HPDE6-E6E7 (cell line): ENCODE measurements at regions not wholly inside any gene's neighbourhood (a gene's known extent, or its start where the extent isn't known, plus 50 kb on each side); places are given as distances from the start of the nearest gene placed in this dataset.

Source experiments
- DNase-seq: peaks from one replicate; pipeline ENCODE4 v3.0.0; 2011; ENCODE audit warnings: missing footprints; ENCODE audit errors: extremely low spot score

DNA sequence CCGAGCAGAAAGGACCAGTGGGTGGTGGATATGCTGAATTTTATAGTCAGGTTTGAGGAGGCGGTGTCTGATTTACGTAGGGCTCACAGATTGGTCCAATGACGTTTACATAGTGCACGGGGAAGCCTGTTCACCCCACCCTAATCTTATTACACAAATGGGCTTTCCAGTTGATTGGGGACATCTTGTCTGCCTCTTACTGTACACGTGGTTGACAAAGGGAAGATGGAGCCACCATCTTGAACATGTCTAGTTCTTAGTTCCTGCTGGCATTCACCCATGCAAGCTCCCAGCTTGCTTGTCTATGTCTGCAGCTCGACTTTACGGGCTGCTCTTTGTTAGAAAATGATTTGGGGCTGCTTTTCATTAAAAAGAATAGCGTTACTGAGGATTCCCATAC, 332.0 kb upstream of the SLCO3A1 start:
- DNase-seq: no peak

DNA sequence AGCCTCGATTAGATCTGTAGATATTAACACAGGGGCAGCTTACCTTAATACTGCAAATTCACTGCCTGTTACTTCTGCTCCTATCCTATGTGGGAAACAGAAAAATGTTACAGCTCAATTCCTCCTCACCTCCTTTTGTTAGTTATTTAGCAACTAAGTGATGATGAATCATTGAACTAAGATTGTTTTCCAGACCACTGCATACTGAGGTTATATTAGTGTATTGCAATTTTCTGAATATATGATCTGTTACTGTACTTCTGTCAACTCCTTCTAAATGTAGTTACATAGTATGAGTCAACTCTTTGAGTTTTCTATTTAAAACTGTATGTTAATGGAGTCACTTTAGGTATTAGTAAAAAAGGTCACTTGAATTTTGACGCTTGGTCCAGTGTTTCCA, 331.5 kb upstream of the SLCO3A1 start:
- no peak for DNase-seq

DNA sequence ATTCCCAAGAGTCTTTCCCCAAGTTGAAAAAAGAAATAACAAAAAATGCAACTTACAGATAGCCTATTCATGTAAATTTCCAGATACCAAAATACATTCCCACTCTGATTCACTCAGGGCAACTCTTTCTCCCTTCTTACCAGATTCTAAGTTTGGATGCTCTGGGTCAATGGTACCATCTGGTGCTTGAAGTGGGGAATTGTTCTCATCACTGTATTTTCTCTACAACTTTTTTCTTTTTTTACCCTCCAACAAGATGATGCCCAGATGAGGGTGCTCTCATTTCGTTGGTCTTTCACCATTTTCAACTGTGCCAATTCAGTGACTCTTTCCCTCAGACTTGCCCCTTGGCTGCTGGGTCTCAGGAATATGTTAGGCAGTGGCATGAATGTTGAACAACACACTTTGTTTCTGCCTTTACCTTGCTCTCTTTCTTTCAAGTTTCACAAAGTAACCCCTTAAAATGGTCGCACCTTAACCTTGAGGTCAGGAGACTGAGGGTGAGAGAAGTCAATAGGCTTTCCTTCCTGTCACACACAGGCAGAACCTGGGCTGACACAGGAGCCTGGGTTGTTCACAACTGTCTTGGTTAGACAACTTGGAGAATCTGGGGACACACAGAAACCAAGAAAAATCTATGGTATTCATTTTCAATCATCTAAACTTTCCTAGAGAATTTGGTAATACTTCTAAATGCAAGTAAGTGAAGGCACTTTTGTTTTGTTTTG, 330.7 kb upstream of the SLCO3A1 start:
- no peak for DNase-seq

- no peak for DNase-seq
Measured at GRCh38 chr15:91523596-91523995, 329.9 kb upstream of the SLCO3A1 start.

DNA sequence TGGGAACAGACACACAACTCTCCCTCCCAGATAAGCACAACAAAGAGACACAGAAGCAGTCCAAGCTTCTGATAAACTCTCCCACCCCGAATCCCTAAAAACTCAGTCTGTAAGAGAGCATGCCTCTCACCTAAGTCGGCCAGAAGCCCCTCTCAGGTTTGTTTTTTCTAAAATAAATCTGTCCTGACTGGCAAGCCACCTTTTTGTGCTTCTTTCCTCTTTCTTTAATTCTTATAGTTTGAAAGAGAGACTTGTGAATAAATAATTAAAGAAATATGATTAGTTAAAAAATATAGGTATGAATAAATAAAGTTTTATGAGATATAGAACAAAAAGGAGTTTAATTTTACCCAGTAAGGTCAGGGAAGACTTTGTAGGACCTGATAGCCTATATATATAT, 329.0 kb upstream of the SLCO3A1 start:
- no peak for DNase-seq

DNA sequence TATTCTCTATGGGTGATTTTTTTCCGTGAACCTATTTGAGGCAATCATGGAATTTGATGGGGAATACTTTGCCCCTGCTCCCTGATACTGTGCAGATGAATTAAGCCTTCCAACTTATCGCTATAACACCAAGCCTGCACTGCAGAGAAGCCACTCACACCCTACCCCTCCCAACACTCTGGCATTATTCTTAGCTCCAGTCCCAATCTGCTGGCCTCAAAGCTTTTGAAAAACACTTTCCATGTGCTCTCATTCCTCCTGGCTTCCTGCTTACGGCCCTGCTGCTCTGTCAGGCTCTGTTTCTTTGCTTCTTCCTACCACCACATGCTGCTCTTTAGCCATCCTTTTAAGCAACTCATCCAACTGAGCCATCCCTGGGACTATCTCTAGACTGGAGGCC, 327.8 kb upstream of the SLCO3A1 start:
- no peak for DNase-seq

DNA sequence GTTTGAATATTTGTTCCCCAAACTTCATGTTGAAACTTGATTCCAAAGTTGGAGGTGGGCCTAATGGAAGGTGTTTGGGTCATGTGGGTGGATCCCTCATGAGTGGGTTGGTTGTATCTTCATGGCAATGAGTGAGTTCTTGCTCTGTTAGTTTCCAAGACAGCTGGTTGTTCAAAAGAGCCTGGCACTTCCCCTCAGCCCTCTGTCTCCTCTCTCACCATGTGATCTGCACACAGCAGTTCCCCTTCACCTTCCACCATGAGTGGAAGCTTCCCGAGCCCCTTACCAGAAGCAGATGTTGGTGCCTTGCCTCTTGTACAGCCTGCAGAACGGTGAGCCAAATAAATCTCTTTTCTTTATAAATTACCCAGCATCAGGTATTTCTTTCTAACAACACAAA, 327.1 kb upstream of the SLCO3A1 start:
- DNase-seq: no peak

DNA sequence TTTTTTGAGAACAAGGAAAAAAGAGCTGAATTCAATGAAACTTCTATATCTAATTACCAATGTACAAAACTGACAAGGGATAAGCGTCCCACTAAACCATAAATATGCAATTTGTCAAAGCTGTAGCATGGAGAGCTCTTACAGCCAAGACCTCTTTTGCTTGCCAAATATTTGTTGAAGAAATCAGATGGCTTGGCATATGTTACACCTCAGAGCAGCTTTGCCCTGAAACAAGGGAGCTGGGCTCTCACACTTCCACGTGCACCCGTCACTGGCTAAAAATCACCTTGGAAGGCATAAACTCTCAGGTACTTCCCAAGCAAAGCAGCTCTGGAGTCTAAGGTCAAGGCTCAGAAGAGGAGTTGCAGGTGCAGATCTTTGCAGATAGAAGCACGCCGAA, 324.7 kb upstream of the SLCO3A1 start:
- DNase-seq: no peak

DNA sequence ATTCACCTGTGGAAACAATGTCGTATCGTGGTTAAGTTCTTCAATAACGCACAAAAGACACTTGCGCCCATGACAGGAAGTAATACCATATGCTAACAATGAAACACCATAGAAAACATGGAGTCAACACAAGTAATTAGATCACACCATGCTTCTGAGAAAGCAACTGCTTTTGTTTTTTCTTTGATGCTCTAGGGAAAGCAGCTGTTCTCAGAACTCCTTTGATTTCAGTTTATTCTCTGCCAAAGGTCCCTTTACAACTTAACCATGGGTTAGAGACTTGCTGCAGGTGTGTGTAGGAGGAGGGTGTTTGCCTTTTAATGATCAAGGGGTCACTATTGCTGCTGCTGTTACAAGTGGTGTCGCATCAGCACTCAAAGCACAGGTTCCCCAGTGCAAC, 324.0 kb upstream of the SLCO3A1 start:
- no peak for DNase-seq

DNA sequence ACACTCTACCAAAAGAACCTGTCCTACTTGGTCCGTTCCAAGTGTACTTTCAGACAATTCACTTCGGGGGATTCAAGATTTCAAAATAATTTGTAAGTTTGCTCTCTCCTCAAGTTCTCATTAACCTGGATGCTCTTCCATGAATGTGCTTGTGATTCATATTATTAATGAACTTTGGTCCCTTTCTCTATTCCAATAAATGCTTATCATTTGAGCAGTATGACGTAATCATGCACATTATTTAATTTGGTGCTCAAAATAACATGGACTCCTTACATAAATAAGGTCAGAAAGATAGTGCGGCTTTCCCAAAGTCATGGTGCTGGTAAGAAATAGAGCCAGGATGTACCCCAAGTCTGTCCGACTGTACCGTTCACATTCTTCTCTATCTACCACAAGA, 323.2 kb upstream of the SLCO3A1 start:
- no peak for DNase-seq

GRCh38 chr15:91530956-91531582, 322.4 kb upstream of the SLCO3A1 start:
- no peak for DNase-seq

GRCh38 chr15:91534235-91534634, 319.3 kb upstream of the SLCO3A1 start:
- no peak for DNase-seq

DNA sequence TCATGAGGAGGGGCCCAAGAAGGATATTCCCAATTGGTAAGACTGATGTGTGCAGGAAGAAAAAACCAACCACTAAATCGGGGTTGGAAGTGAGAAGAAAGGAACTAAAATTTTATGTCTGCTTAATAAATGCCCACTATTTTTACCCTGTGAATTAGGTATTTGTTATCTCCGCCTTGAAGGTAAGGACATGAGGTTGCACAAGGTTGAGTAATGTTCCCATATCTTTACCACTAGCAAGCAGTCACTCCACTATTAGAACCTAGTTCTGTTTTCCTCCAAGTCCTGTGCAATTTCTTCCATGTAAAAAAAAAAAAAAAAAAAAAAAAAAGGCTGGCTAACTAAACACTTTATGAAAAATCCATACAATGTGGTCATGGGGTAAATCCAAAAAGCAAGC, 318.5 kb upstream of the SLCO3A1 start:
- DNase-seq: no peak

GRCh38 chr15:91535856-91536500, 317.5 kb upstream of the SLCO3A1 start:
- no peak for DNase-seq

DNA sequence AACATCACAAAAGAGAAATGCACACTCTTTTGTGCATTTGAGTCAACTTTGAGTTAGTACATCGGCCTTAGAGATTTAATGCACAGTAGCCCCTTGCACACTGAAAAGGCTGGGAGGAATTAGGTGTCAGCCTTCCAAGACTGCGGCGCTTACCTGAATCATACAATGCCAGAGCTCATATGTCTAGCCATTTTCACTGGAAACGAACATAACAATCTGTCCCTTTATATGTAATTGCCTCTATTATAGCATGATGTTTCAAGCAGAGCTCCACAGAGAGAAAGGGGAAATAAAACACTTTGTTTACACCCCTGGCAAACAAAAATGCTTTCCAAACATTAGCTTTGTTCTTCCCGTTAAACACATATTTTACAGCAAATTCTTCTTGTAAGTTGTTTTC, 315.7 kb upstream of the SLCO3A1 start:
- no peak for DNase-seq

DNA sequence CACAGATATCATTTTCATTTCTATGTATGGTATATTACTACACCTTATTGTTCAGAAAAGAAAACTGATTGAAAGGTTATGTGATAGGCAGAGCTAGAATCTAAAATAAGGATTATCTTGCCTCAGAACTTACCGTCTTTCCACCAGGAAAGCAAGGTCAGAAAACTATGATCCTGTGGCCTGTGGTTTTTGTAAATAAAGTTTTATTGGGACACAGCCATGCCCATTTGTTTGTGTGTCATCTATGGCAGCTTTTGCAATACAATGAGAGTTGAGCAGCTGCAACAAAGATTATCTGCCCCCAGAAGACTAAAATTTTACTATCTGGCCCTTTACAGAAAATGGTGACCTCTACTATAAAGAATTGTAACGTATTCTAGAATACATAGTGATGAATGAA, 314.7 kb upstream of the SLCO3A1 start:
- no peak for DNase-seq

GRCh38 chr15:91541286-91541685, 312.2 kb upstream of the SLCO3A1 start:
- DNase-seq: no peak

GRCh38 chr15:91542226-91542625, 311.3 kb upstream of the SLCO3A1 start:
- DNase-seq: no peak

DNA sequence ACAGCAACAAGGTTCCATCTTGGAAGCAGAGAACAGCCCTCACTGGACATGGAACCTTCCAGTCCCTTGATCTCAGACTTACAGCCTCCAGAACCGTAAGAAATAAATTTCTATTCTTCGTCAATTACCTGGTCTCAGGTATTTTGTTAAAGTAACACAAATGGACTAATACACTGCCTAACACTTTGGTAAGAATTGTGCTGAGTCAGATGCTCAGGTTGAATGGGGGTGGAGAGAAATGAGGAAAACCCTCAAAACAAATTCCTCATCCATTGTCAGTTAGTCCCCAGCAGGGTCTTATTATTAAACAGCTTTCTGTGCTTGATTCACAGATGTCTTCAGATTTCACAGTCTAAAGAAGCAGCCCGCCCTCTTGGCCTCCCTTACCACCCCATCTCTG, 306.2 kb upstream of the SLCO3A1 start:
- no peak for DNase-seq

GRCh38 chr15:91548549-91548948, 305.0 kb upstream of the SLCO3A1 start:
- DNase-seq: no peak

DNA sequence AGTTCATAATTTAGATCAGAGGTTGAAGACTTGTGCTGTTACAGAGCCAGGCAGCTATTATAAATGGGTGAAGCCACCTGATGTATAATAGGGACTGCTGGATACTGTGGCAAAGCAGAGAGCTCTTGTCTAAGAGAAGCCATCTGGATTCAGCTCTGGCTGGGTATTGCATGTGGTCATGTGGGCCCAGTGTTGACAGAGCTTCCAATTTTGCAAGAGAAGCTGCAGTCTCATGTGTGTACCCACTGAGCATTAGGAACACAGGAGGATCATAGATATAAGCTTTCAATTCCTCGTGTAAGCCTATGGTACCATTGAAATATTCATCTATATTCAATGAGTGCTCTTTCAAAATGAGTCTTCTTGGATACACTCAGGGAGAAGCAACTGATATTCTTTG, 303.9 kb upstream of the SLCO3A1 start:
- no peak for DNase-seq

- DNase-seq: no peak
Measured at GRCh38 chr15:91552555-91552954, 301.0 kb upstream of the SLCO3A1 start.

DNA sequence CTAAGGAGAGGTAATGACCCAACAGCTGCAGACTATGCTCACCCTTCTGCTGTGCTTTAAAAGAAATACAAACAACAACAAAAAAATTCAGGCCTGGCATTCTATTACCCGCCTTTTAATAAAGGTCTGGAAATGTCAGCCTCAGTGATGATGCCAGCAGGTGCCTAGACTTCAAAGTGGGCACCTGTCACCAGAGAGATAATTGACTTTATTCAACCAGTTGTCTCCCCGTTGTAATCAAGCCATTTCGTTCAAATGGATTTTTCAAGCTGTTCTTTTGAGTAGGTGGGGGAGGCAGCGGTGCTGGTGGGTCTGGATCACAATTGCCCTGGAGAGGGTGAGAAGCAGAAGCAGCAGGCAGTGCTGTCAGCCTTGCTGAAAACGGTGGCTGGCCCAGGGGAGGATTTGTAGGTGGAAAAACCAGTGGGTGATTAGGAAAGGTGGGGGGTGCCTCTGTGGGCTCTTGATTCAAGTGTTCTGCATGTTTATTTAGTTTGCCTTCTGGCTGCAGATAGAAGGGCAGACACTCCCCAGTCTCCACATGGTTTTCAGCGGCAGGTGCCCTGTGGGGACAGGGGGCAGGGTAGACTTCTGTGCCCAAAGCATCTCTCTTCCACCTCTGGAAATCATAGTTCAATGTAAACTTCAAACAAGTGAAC, 300.2 kb upstream of the SLCO3A1 start:
- DNase-seq: no peak
